DND-41 (cell line): ENCODE measurements at regions not wholly inside any gene's neighbourhood (a gene's known extent, or its start where the extent isn't known, plus 50 kb on each side); places are given as distances from the start of the nearest gene placed in this dataset.
"Not testable (repeated sequence)": the region's sequence is repeated elsewhere in the genome, so short reads cannot be mapped to it uniquely, and the experiment has no call there.

Source experiments
- ATAC-seq: fragments of 200-7000 bp; cut with Tn5 transposase; 3 replicates; pipeline ENCODE4 v1.9.1; 2021; ENCODE audit warnings: low read depth; ENCODE audit not compliant: insufficient read depth
- DNase-seq: peaks from one replicate; pipeline ENCODE4 v3.0.0-alpha.2; 2020
- H2AFZ ChIP-seq: 2 replicates; pipeline ENCODE4 v1.6.0; 2012; ENCODE audit warnings: low read depth, low read length
- H3K27ac ChIP-seq: 2 replicates; pipeline ENCODE4 v1.5.1; 2012; ENCODE audit warnings: low read length, inconsistent platforms
- H3K27me3 ChIP-seq: fragments of 200-600 bp; sonication (generic); 2 replicates; pipeline ENCODE4 v1.6.0; 2012; ENCODE audit warnings: low read length, mild to moderate bottlenecking, inconsistent platforms; ENCODE audit not compliant: insufficient read depth, poor library complexity
- H3K36me3 ChIP-seq: 2 replicates; pipeline ENCODE4 v1.5.1; 2012; ENCODE audit warnings: low read length, inconsistent platforms; ENCODE audit not compliant: insufficient read depth
- H3K4me1 ChIP-seq: 2 replicates; pipeline ENCODE4 v1.5.1; 2012; ENCODE audit warnings: mild to moderate bottlenecking, low read length; ENCODE audit not compliant: insufficient read depth
- H3K4me2 ChIP-seq: 2 replicates; pipeline ENCODE4 v1.6.0; 2012; ENCODE audit warnings: mild to moderate bottlenecking, moderate library complexity, low read length, inconsistent platforms; ENCODE audit not compliant: insufficient read depth
- H3K4me3 ChIP-seq, 2 experiments: fragments of 200-600 bp in 1 of 2; shearing (Covaris generic) in 1 of 2; 2 replicates each; pipeline ENCODE4 v1.5.1; 2012 to 2016; ENCODE audit warnings: inconsistent platforms in 2 of 2, low read length in 2 of 2, mild to moderate bottlenecking in 2 of 2, low read depth in 1 of 2, moderate library complexity in 1 of 2
- H3K79me2 ChIP-seq: 2 replicates; pipeline ENCODE4 v1.6.0; 2012; ENCODE audit warnings: low read length, inconsistent platforms; ENCODE audit not compliant: insufficient read depth
- H3K9ac ChIP-seq: 2 replicates; pipeline ENCODE4 v1.6.0; 2012; ENCODE audit warnings: low read depth, mild to moderate bottlenecking, inconsistent platforms, low read length, moderate library complexity
- H3K9me3 ChIP-seq: 2 replicates; pipeline ENCODE4 v1.5.1; 2012; ENCODE audit warnings: low read length, moderate library complexity, mild to moderate bottlenecking, inconsistent platforms; ENCODE audit not compliant: insufficient read depth, severe bottlenecking
- H4K20me1 ChIP-seq: 2 replicates; pipeline ENCODE4 v1.6.0; 2012; ENCODE audit warnings: low read length; ENCODE audit not compliant: insufficient read depth
- EZH2 ChIP-seq: IDR thresholded peaks from 3 replicates; pipeline ENCODE4 v1.6.1; 2012; ENCODE audit warnings: borderline replicate concordance, low read depth, mild to moderate bottlenecking, moderate library complexity, low read length, inconsistent platforms; ENCODE audit not compliant: severe bottlenecking
- TF ChIP-seq, protein P1 (sequence below): IDR thresholded peaks from 2 replicates; pipeline ENCODE4 v1.5.1; 2012; ENCODE audit warnings: borderline replicate concordance, low read length, moderate library complexity, mild to moderate bottlenecking; ENCODE audit not compliant: poor library complexity, severe bottlenecking; ENCODE audit errors: extremely low read depth

DNA sequence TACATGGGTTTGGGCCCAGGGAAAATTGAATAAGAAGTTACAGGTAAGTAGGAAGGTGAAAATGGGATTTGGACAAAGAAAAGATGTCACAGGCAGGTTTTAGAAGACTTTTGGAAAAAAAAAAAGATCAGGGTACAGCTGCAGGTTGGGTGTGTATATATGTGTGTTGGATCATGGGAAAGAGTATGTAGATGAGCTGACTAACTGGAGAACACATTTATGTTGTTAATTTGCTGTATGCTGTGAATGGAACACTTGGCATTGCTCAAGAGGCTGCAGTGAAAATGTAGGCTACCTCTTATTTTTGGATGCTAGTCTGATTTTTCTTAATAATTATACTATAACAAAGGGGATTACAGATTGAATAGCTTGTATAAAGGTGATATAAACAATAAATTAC is 577.7 kb upstream of the USP24 start:
- peaks cover 4% of the 10 kb centered on the region for H3K9me3 ChIP-seq
- H4K20me1 ChIP-seq = no peaks in the 10 kb centered on the region
- no peaks in the 10 kb centered on the region for H3K27me3 ChIP-seq
- TF ChIP-seq, protein P1, sequence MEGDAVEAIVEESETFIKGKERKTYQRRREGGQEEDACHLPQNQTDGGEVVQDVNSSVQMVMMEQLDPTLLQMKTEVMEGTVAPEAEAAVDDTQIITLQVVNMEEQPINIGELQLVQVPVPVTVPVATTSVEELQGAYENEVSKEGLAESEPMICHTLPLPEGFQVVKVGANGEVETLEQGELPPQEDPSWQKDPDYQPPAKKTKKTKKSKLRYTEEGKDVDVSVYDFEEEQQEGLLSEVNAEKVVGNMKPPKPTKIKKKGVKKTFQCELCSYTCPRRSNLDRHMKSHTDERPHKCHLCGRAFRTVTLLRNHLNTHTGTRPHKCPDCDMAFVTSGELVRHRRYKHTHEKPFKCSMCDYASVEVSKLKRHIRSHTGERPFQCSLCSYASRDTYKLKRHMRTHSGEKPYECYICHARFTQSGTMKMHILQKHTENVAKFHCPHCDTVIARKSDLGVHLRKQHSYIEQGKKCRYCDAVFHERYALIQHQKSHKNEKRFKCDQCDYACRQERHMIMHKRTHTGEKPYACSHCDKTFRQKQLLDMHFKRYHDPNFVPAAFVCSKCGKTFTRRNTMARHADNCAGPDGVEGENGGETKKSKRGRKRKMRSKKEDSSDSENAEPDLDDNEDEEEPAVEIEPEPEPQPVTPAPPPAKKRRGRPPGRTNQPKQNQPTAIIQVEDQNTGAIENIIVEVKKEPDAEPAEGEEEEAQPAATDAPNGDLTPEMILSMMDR = no peak
- TF ChIP-seq EZH2 = no peak
- ATAC-seq (no peak), DNase-seq (no peak)
- no peak overlapping the region for H3K4me3 ChIP-seq
- H3K9ac ChIP-seq = no peak overlapping the region
- H3K79me2 ChIP-seq = no peaks in the 10 kb centered on the region
- no peaks in the 10 kb centered on the region for H3K36me3 ChIP-seq
- H3K4me2 ChIP-seq = no peak overlapping the region
- H3K4me1 ChIP-seq = no peaks in the 10 kb centered on the region
- H2AFZ ChIP-seq = no peak overlapping the region
- no peak overlapping the region for H3K27ac ChIP-seq

DNA sequence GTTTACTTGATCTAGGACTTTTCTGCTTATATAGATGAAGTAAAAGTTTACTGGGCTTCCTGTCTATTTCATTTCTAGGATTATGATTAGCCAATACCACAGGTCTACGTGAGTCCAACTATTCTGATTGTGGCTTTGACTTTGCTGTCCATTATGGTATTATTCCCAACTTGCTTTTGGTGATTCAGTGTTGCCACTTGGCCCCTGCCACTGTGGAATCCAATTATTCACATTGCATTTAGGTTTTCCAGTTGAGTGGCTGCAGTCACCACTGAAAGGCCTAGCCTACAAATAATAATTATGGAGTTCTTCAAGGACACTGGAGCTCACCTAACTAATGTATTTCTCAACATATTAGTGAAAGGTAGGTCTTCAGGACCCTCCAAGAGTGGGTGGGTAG is 574.3 kb upstream of the USP24 start:
- H3K4me2 ChIP-seq = no peak overlapping the region
- no peaks in the 10 kb centered on the region for H3K27me3 ChIP-seq
- TF ChIP-seq, protein P1 = no peak
- no peak for TF ChIP-seq EZH2
- H3K27ac ChIP-seq = no peak overlapping the region
- no peak overlapping the region for H3K4me3 ChIP-seq
- H3K9me3 ChIP-seq = peaks cover 2% of the 10 kb centered on the region
- no peaks in the 10 kb centered on the region for H4K20me1 ChIP-seq
- H3K9ac ChIP-seq = no peak overlapping the region
- H2AFZ ChIP-seq = no peak overlapping the region
- no peaks in the 10 kb centered on the region for H3K4me1 ChIP-seq
- ATAC-seq (no peak), DNase-seq (no peak)
- H3K79me2 ChIP-seq = no peaks in the 10 kb centered on the region
- H3K36me3 ChIP-seq = no peaks in the 10 kb centered on the region

DNA sequence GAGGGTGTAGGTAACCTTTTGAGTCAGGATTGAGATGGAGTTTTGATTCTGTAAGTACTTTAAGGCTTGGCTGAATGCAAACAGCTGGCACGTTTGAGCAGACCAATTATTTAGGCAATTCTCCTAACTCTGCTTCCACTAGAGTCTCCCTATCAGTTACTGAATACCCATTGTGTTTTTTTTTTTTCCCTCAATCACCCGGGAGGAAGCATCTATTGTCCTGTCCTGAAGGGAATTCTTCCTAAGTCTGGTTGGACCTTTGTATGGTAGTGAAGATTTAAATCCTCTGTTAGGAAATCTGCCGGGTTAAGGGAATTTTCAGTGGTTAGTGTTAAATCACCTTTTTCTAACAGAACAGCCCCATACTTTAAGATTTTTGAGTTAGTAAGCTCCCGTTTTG is 571.2 kb upstream of the USP24 start:
- Histone ChIP-seq H3K36me3 (no peaks in the 10 kb centered on the region), H3K27ac (no peak overlapping the region), H3K4me2 (no peak overlapping the region), H3K9ac (no peak overlapping the region), H2AFZ (no peak overlapping the region), H3K27me3 (no peaks in the 10 kb centered on the region), H3K79me2 (no peaks in the 10 kb centered on the region), H4K20me1 (no peaks in the 10 kb centered on the region), H3K9me3 (no peaks in the 10 kb centered on the region), H3K4me3 (no peak overlapping the region), H3K4me1 (no peaks in the 10 kb centered on the region)
- DNase-seq (no peak), ATAC-seq (no peak)
- TF ChIP-seq EZH2 = no peak
- TF ChIP-seq, protein P1 = no peak

DNA sequence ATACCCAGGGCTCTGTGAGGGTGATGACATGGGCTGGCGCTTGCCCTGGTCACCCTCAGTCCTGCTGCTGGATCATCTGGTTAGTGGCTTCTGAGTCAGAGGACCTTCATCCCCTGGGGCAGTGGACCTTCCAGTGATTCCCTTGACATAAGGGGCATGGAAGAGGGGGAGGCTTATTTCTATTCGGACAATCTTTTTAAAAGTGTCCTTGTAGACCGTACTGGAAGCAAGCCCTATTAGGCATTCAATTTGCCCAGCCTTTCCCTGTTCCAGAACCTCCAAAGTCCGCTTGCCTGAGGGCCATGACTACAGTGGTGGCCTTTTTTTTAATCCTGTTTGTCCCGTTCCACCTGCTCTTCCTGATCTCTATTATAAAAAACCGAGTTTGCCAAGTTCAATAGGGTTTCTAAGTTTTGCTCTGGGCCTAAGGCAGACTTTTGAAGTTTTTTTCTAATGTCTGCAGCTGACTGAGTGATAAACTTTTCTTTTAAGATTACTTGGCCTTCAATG is 569.8 kb upstream of the USP24 start:
- DNase-seq, H3K36me3 ChIP-seq, H3K27me3 ChIP-seq, ATAC-seq, H3K4me1 ChIP-seq, H3K9ac ChIP-seq, H3K27ac ChIP-seq, H3K4me3 ChIP-seq, H3K9me3 ChIP-seq, H4K20me1 ChIP-seq, H3K4me2 ChIP-seq, H2AFZ ChIP-seq, H3K79me2 ChIP-seq: not testable (repeated sequence)
